Activated T-helper 17 cell treated with anti-CD3 and anti-CD28 coated beads, Interleukin-2, amount 50 U/mL, for 72 hours (primary cell): ENCODE measurements at regions not wholly inside any gene's neighbourhood (a gene's known extent, or its start where the extent isn't known, plus 50 kb on each side); places are given as distances from the start of the nearest gene placed in this dataset.
"Not testable (repeated sequence)": the region's sequence is repeated elsewhere in the genome, so short reads cannot be mapped to it uniquely, and the experiment has no call there.

Experiments used
- ATAC-seq: fragments of 150-1000 bp; cut with Tn5 transposase; replicated peaks from 2 replicates; pipeline ENCODE4 v1.10.0; 2021; ENCODE audit warnings: mild to moderate bottlenecking, moderate library complexity
- H3K27ac Mint-ChIP-seq: one replicate; pipeline ENCODE4 v1.8.0; 2022; ENCODE audit warnings: mixed read lengths
- H3K27me3 Mint-ChIP-seq: one replicate; pipeline ENCODE4 v1.8.0; 2022; ENCODE audit warnings: mixed read lengths
- H3K36me3 Mint-ChIP-seq: one replicate; pipeline ENCODE4 v1.8.0; 2022; ENCODE audit warnings: low read depth, mild to moderate bottlenecking, mixed read lengths
- H3K4me1 Mint-ChIP-seq: one replicate; pipeline ENCODE4 v1.8.0; 2022; ENCODE audit warnings: mixed read lengths
- H3K4me3 Mint-ChIP-seq: one replicate; pipeline ENCODE4 v1.8.0; 2022; ENCODE audit warnings: mild to moderate bottlenecking, mixed read lengths
- H3K9me3 Mint-ChIP-seq: one replicate; pipeline ENCODE4 v1.8.0; 2022; ENCODE audit warnings: mixed read lengths

- Mint-ChIP-seq H3K4me1 (no peaks in the 10 kb centered on the region), H3K36me3 (no peaks in the 10 kb centered on the region), H3K9me3 (no peaks in the 10 kb centered on the region), H3K27me3 (no peaks in the 10 kb centered on the region), H3K27ac (no peak overlapping the region), H3K4me3 (no peak overlapping the region)
- ATAC-seq, result no peak
These were observed 247.0 kb upstream of the LYPLAL1 start for GRCh38 chr1:218926631-218927030.

GRCh38 chr1:218930000-218930399 is 243.7 kb upstream of the LYPLAL1 start:
- Mint-ChIP-seq H3K4me3 (no peak overlapping the region), H3K9me3 (no peaks in the 10 kb centered on the region), H3K4me1 (no peaks in the 10 kb centered on the region), H3K36me3 (no peaks in the 10 kb centered on the region), H3K27ac (no peak overlapping the region), H3K27me3 (no peaks in the 10 kb centered on the region)
- ATAC-seq, result no peak

- H3K4me1 Mint-ChIP-seq, result no peaks in the 10 kb centered on the region
- no peaks in the 10 kb centered on the region for H3K27me3 Mint-ChIP-seq
- H3K4me3 Mint-ChIP-seq, result no peak overlapping the region
- H3K27ac Mint-ChIP-seq, result no peak overlapping the region
- H3K36me3 Mint-ChIP-seq, result no peaks in the 10 kb centered on the region
- ATAC-seq, result no peak
- H3K9me3 Mint-ChIP-seq, result no peaks in the 10 kb centered on the region
These were observed 243.0 kb upstream of the LYPLAL1 start for GRCh38 chr1:218930472-218931241.

DNA sequence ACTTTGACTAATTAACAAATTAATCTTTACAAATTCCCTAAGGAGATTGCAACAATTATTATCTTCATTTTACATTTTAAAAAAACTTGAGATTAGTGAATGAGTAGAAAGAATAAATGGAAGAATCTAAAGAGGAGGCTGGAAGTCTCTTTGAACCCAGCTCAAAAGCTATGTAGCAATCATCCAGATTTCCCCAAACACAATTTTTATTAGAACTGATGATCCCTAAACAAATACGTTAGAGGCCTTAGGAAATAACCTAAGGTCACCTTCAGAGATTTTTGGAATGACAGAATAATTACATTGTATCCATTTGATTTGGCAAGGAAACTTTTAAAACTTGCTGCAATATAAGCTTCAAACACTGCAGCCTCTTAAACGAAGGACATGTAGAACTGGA is 242.4 kb upstream of the LYPLAL1 start:
- Mint-ChIP-seq H3K36me3 (no peaks in the 10 kb centered on the region), H3K9me3 (peaks cover 4% of the 10 kb centered on the region), H3K27ac (no peak overlapping the region)

DNA sequence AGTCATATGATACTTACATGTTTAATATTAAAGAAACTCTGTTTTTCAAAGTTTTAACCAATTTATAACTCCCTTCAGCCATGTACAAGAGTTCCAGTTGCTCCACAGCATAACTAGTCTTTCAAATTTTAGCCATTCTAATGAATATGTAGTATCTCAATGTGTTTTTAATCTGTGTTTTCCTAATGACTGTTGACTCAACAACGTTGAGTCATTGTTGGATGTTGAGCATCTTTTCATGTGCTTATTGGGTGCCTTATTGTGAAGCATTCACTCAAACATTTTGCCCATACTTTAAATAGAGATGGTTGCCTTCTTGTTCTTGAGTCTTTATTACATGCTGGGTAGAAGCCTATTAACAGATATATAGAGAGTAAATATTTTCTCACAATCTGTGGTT is 240.2 kb upstream of the LYPLAL1 start:
- H3K27me3 Mint-ChIP-seq, result no peaks in the 10 kb centered on the region
- H3K4me3 Mint-ChIP-seq, result no peak overlapping the region
- H3K36me3 Mint-ChIP-seq, result no peaks in the 10 kb centered on the region
- ATAC-seq, result no peak
- peaks cover 4% of the 10 kb centered on the region for H3K9me3 Mint-ChIP-seq
- H3K27ac Mint-ChIP-seq, result no peak overlapping the region
- H3K4me1 Mint-ChIP-seq, result no peaks in the 10 kb centered on the region

More for the DNA sequence above, 242.4 kb upstream of the LYPLAL1 start:
- Mint-ChIP-seq H3K4me1 (no peaks in the 10 kb centered on the region), H3K4me3 (no peak overlapping the region), H3K27me3 (no peaks in the 10 kb centered on the region)
- no peak for ATAC-seq

- not testable (repeated sequence) for H3K4me1 Mint-ChIP-seq, ATAC-seq, H3K4me3 Mint-ChIP-seq, H3K9me3 Mint-ChIP-seq, H3K27ac Mint-ChIP-seq, H3K27me3 Mint-ChIP-seq, H3K36me3 Mint-ChIP-seq
These were observed 238.3 kb upstream of the LYPLAL1 start for GRCh38 chr1:218935408-218935807.

- Mint-ChIP-seq H3K4me3 (no peak overlapping the region), H3K27ac (no peak overlapping the region), H3K27me3 (no peaks in the 10 kb centered on the region), H3K4me1 (no peaks in the 10 kb centered on the region), H3K36me3 (no peaks in the 10 kb centered on the region), H3K9me3 (peaks cover 12% of the 10 kb centered on the region)
- no peak for ATAC-seq
These were observed 235.4 kb upstream of the LYPLAL1 start for GRCh38 chr1:218938259-218938658.

DNA sequence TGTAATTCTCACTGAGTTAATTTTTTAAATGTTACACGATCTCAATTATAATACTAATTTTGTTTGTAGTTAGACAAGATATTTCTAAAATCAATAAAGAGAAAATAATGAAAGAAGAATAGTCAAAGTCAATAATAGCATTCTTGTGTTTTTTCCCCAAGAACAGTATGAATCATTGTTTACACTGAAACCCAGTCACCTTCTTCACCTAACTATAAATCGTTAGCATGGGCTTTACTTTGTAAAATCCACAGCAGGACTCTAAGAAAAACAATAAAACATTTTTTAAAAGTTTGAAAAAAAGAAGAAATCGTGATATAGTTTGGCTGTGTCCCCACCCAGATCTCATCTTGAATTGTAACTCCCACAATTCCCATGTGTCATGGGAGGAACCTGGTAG is 234.6 kb upstream of the LYPLAL1 start:
- Mint-ChIP-seq H3K27me3 (no peaks in the 10 kb centered on the region), H3K27ac (no peak overlapping the region), H3K4me1 (no peaks in the 10 kb centered on the region), H3K36me3 (no peaks in the 10 kb centered on the region), H3K9me3 (peaks cover 12% of the 10 kb centered on the region), H3K4me3 (no peak overlapping the region)
- no peak for ATAC-seq

DNA sequence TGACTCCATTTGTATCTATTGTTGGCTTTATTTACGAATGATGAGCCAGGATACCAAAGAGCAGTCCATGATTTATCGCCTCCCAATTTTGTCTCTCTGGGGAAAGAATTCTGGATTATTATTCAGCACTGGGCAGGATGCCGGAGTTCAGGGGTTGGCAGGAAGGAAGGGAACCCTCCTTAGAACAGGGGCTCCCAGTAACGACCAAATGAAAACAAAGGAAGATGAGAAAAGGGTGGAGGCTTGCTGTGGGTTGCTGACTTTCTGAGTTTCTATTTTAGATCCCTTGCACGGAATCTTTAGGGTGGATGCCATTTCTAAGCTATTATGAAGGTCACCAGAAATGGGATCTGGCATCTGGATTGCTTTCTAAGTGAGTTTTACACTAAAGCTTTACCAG is 231.2 kb upstream of the LYPLAL1 start:
- H3K27ac Mint-ChIP-seq, result no peak overlapping the region
- H3K4me3 Mint-ChIP-seq, result no peak overlapping the region
- no peaks in the 10 kb centered on the region for H3K36me3 Mint-ChIP-seq
- no peaks in the 10 kb centered on the region for H3K4me1 Mint-ChIP-seq
- peaks cover 8% of the 10 kb centered on the region for H3K9me3 Mint-ChIP-seq
- no peaks in the 10 kb centered on the region for H3K27me3 Mint-ChIP-seq
- ATAC-seq, result no peak

- Mint-ChIP-seq H3K27ac (no peak overlapping the region), H3K9me3 (peaks cover 8% of the 10 kb centered on the region), H3K4me1 (no peaks in the 10 kb centered on the region), H3K36me3 (no peaks in the 10 kb centered on the region), H3K4me3 (no peak overlapping the region), H3K27me3 (no peaks in the 10 kb centered on the region)
- ATAC-seq, result no peak
These were observed 230.3 kb upstream of the LYPLAL1 start for GRCh38 chr1:218943371-218943770.

DNA sequence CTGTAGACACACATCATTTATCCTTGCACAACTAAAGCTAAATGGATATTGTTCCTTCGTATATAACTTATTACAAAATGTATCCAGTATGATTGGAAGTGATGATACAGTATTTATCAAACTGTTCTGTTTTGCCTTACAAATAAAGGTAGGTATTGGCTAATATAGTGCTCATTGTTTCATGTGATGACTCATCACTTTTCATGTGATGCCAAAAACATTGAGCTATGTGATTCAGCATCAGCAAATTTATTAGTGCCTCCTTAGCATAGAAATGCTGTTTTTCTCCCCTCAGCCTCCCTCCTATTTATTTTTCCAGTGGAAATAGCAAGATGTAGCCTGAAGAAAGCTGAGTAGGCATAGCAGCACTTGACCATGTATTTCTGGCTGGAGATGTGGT is 228.6 kb upstream of the LYPLAL1 start:
- no peak overlapping the region for H3K27ac Mint-ChIP-seq
- H3K9me3 Mint-ChIP-seq, result peaks cover 4% of the 10 kb centered on the region
- no peaks in the 10 kb centered on the region for H3K27me3 Mint-ChIP-seq
- no peak overlapping the region for H3K4me3 Mint-ChIP-seq
- ATAC-seq, result no peak
- no peaks in the 10 kb centered on the region for H3K4me1 Mint-ChIP-seq
- H3K36me3 Mint-ChIP-seq, result no peaks in the 10 kb centered on the region

GRCh38 chr1:218946147-218946546 is 227.5 kb upstream of the LYPLAL1 start:
- Mint-ChIP-seq H3K27me3 (no peaks in the 10 kb centered on the region), H3K4me3 (no peak overlapping the region), H3K27ac (no peak overlapping the region), H3K9me3 (no peaks in the 10 kb centered on the region), H3K36me3 (no peaks in the 10 kb centered on the region), H3K4me1 (no peaks in the 10 kb centered on the region)
- no peak for ATAC-seq

- no peak for ATAC-seq
These were observed 225.2 kb upstream of the LYPLAL1 start for GRCh38 chr1:218948446-218948845.

GRCh38 chr1:218953386-218953785 is 220.3 kb upstream of the LYPLAL1 start:
- Mint-ChIP-seq H3K4me1 (no peaks in the 10 kb centered on the region), H3K4me3 (no peak overlapping the region), H3K9me3 (peaks cover 3% of the 10 kb centered on the region), H3K27ac (no peak overlapping the region), H3K27me3 (no peaks in the 10 kb centered on the region), H3K36me3 (no peaks in the 10 kb centered on the region)
- ATAC-seq, result no peak

More at GRCh38 chr1:218948446-218948845, 225.2 kb upstream of the LYPLAL1 start:
- Mint-ChIP-seq H3K36me3 (no peaks in the 10 kb centered on the region), H3K4me3 (no peak overlapping the region), H3K4me1 (no peaks in the 10 kb centered on the region), H3K27ac (no peak overlapping the region), H3K9me3 (no peaks in the 10 kb centered on the region), H3K27me3 (no peaks in the 10 kb centered on the region)

DNA sequence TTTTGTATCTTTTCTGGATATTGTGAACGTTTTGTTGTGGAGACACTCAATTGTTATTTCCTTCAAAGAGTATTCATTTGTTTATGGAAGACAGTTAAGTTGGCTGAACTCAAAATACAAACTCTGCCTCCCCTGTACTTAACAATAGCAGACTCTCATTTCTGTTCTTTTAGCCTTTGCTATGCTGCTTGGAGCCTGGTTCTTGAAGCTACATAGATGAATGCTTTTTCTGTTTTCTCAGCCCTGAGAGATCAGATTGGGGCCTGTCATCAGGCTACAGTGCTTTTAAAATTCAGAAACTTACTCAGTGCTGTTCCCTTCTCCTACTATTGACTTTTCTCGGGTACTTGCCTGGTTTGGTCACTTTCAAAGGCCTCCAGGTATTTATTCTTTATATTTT is 215.7 kb upstream of the LYPLAL1 start:
- peaks cover 3% of the 10 kb centered on the region for H3K9me3 Mint-ChIP-seq
- ATAC-seq, result no peak
- no peak overlapping the region for H3K4me3 Mint-ChIP-seq
- no peaks in the 10 kb centered on the region for H3K4me1 Mint-ChIP-seq
- no peaks in the 10 kb centered on the region for H3K36me3 Mint-ChIP-seq
- no peaks in the 10 kb centered on the region for H3K27me3 Mint-ChIP-seq
- H3K27ac Mint-ChIP-seq, result no peak overlapping the region

- no peaks in the 10 kb centered on the region for H3K36me3 Mint-ChIP-seq
- no peak for ATAC-seq
- H3K27ac Mint-ChIP-seq, result no peak overlapping the region
- H3K4me1 Mint-ChIP-seq, result no peaks in the 10 kb centered on the region
- H3K4me3 Mint-ChIP-seq, result no peak overlapping the region
- peaks cover 3% of the 10 kb centered on the region for H3K9me3 Mint-ChIP-seq
- H3K27me3 Mint-ChIP-seq, result no peaks in the 10 kb centered on the region
These were observed 213.9 kb upstream of the LYPLAL1 start for GRCh38 chr1:218959784-218960183.
